ENCODE measurements at regions not wholly inside any gene's neighbourhood (a gene's known extent, or its start where the extent isn't known, plus 50 kb on each side); places are given as distances from the start of the nearest gene placed in this dataset.
"Not testable (repeated sequence)": the region's sequence is repeated elsewhere in the genome, so short reads cannot be mapped to it uniquely, and the experiment has no call there.

- DNase-seq, result not testable (repeated sequence)
Observed at GRCh38 chrY:5877617-5878016, 368.4 kb upstream of the TSPY2 start.

GRCh38 chrY:5890655-5891054 lies 355.4 kb upstream of the TSPY2 start:
- DNase-seq, result not testable (repeated sequence)

- DNase-seq, result not testable (repeated sequence)
Observed at GRCh38 chrY:5896688-5897087, 349.3 kb upstream of the TSPY2 start.

DNA sequence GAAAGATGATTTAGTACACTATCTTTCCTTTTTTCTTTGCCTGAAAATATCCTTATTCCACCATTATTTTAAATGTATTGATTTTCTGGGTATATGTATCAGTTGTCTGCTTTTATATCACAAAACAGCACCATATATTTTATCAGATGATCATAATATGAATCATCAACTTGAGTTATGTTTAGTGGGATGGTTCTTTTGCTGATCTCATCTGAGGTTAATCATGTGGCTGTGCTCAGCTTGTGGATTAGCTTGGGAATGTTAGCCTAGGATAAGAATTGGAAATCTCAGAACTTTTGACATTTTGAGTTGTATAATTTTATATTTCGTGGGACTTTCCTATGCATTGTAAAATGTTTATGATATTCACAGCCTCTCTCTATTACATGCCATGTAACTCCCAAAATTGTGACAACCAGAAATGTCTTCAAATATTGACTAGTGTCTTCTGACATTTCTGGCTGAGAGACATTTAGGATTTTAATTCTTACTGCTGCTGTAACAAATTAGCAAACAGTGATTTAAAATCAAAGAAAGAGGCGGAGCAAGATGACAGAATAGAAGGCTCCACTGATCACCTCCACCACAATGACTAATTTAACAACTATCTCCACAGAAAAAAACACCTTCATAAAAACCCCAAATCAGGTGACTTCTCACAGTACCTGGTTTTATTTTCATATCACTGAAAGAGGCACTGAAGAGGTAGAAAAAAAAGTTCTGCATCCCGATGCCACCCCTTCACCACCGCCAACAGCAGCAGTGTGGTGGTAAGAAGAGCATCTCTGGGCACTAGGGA lies 337.1 kb upstream of the TSPY2 start:
- DNase-seq, result not testable (repeated sequence)

- DNase-seq, result not testable (repeated sequence)
Observed at GRCh38 chrY:5938442-5938841, 307.6 kb upstream of the TSPY2 start.

DNA sequence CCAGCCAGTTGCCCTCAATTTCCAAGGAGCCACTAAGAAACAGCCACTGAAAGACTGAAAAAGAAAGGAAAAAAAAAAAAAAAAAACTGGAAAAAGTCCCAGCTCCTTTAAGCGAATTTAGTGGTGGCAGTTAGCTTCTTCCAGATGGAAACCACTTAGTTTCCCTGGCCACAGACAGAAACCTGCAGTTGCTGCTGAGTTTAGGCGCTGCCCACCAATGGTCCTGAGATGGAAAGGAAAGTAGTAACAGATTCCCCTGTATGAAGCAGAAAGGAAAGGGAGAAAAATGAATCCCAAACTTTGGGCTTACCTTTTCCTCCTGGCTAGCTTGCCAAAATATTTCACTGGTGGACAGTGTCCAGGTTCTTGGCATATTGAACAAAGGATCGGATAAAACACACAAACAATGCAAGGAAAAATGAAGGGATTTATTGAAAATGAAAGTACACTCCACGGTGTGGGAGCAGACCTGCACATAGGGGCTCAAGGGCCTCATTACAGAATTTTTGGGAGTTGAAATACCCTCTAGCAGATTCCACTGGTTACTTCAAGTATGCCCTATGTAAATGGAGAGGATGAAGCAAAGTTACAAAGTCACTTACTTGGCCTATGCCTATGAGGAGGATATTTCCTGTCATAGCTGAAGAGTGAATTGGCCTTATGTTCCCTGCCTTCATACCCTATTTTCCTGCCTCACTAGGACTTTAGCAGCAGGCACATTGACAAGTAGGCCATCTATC lies 299.5 kb upstream of the TSPY2 start:
- peak in 2 of 58 donors; percentile 0 for DNase-seq

- not testable (repeated sequence) for DNase-seq
Observed at GRCh38 chrY:5967019-5967418, 279.0 kb upstream of the TSPY2 start.

DNA sequence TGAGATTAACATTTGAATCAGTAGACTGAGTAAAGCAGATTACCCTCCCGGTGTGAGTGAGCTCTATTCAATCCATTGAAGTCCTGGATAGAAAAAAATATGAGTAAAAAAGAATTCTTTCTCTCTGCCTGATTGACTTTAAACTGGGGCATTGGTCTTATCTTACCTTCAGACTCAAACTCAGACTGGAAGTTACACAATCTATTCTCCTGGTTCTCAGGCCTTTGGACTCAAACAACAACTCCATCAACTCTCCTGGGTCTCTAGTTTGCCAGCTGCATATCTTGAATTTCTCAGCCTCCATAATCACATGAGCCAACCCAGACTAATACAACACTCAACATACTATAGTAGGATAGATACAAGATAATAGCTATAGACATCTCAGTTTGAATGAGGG lies 255.4 kb upstream of the TSPY2 start:
- not testable (repeated sequence) for DNase-seq

All from anterior cingulate cortex (tissue), 58 donors.